GM12891 (cell line): ENCODE measurements at regions not wholly inside any gene's neighbourhood (a gene's known extent, or its start where the extent isn't known, plus 50 kb on each side); places are given as distances from the start of the nearest gene placed in this dataset.

Experiments
- POLR2A ChIP-seq: IDR thresholded peaks from 2 replicates; pipeline ENCODE4 v1.6.1; 2011; ENCODE audit warnings: low read depth, low read length, control low read depth
- POLR2AphosphoS5 ChIP-seq: IDR thresholded peaks from 2 replicates; pipeline ENCODE4 v1.6.1; 2011; ENCODE audit warnings: low read depth, low read length, control low read depth
- POU2F2 ChIP-seq: IDR thresholded peaks from 2 replicates; pipeline ENCODE4 v1.6.1; 2011; ENCODE audit warnings: low read depth, mild to moderate bottlenecking, control low read depth, low read length, moderate library complexity
- SPI1 ChIP-seq: IDR thresholded peaks from 2 replicates; pipeline ENCODE4 v1.6.1; 2011; ENCODE audit warnings: low read depth, low read length, control low read depth
- TAF1 ChIP-seq: IDR thresholded peaks from 2 replicates; pipeline ENCODE4 v1.6.1; 2011; ENCODE audit warnings: low read depth, low read length, control low read depth

DNA sequence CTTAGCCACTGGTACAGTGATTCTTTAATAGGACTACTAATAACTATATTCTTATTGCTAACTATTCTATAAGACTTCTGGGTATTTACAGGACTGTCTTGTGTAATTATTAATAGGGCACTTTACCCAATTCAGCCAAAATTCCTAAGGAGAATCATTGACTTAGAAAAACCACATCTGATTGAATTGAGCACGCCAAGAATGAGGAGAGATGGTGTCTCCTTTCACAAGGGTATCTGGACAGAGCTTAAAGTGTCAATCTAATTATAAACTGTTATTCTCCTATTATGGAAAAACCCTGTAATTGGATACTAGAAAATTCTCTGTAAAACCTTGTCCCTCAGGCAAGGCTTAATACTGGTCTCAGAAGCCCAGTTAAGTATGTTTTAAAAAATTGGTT is 111.1 kb upstream of the TLL1 start:
- no peak for TF ChIP-seq TAF1
- TF ChIP-seq POLR2A: no peak
- TF ChIP-seq POLR2AphosphoS5: no peak
- no peak for TF ChIP-seq POU2F2
- TF ChIP-seq SPI1: no peak
